Neuronal stem cell (in vitro differentiated cells): ENCODE measurements at regions not wholly inside any gene's neighbourhood (a gene's known extent, or its start where the extent isn't known, plus 50 kb on each side); places are given as distances from the start of the nearest gene placed in this dataset.
"Not testable (repeated sequence)": the region's sequence is repeated elsewhere in the genome, so short reads cannot be mapped to it uniquely, and the experiment has no call there.

Experiments used
- DNase-seq: peaks from one replicate; pipeline ENCODE4 v3.0.0-alpha.2; 2013; ENCODE audit warnings: low spot score
- H2AFZ ChIP-seq: one replicate; pipeline ENCODE4 v1.6.1; 2013; ENCODE audit warnings: mild to moderate bottlenecking, low read length, inconsistent platforms
- H2AK5ac ChIP-seq: 2 replicates; pipeline ENCODE4 v1.6.1; 2013; ENCODE audit warnings: low read depth, mild to moderate bottlenecking, inconsistent platforms, low read length, moderate library complexity, mixed read lengths
- H2BK120ac ChIP-seq: 2 replicates; pipeline ENCODE4 v1.6.1; 2013; ENCODE audit warnings: low read depth, mild to moderate bottlenecking, inconsistent platforms, low read length, moderate library complexity, mixed read lengths
- H2BK12ac ChIP-seq: one replicate; pipeline ENCODE4 v1.6.1; 2013; ENCODE audit warnings: low read length, inconsistent platforms
- H2BK15ac ChIP-seq: 2 replicates; pipeline ENCODE4 v1.6.1; 2013; ENCODE audit warnings: mild to moderate bottlenecking, low read length, inconsistent platforms, mixed read lengths
- H2BK5ac ChIP-seq: one replicate; pipeline ENCODE4 v1.6.1; 2013; ENCODE audit warnings: inconsistent platforms, mild to moderate bottlenecking, low read length, moderate library complexity
- H3K14ac ChIP-seq: one replicate; pipeline ENCODE4 v1.6.1; 2013; ENCODE audit warnings: low read length, inconsistent platforms
- H3K18ac ChIP-seq: 2 replicates; pipeline ENCODE4 v1.6.1; 2013; ENCODE audit warnings: low read length, inconsistent platforms
- H3K23ac ChIP-seq: 2 replicates; pipeline ENCODE4 v1.6.1; 2013; ENCODE audit warnings: low read depth, mild to moderate bottlenecking, mixed read lengths, low read length, inconsistent platforms; ENCODE audit not compliant: poor library complexity
- H3K27ac ChIP-seq: replicated peaks from 3 replicates; pipeline ENCODE4 v1.5.1; 2013; ENCODE audit warnings: low read length, inconsistent platforms
- H3K27me3 ChIP-seq, 3 experiments: 2 replicates each; pipeline ENCODE4 v1.6.1; 2013; ENCODE audit warnings: low read length in 3 of 3, mild to moderate bottlenecking in 2 of 3, inconsistent platforms in 1 of 3, low read depth in 1 of 3, mixed read lengths in 1 of 3, moderate library complexity in 1 of 3; ENCODE audit not compliant: control insufficient read depth in 3 of 3, insufficient read depth in 3 of 3
- H3K36me3 ChIP-seq, 2 donors: replicated peaks in 1 of 2; 2 replicates each; pipeline ENCODE4 v1.6.1; 2013; ENCODE audit warnings: low read length in 2 of 2; ENCODE audit not compliant: control insufficient read depth in 2 of 2, insufficient read depth in 2 of 2
- H3K4ac ChIP-seq: 2 replicates; pipeline ENCODE4 v1.6.1; 2013; ENCODE audit warnings: inconsistent platforms, mild to moderate bottlenecking, low read length, moderate library complexity
- H3K4me1 ChIP-seq, 2 donors: 1 replicate in 1 of 2; 2 replicates in 1 of 2; pipeline ENCODE4 v1.6.1; 2013; ENCODE audit warnings: low read length in 2 of 2, low read depth in 1 of 2; ENCODE audit not compliant: control insufficient read depth in 2 of 2, insufficient read depth in 1 of 2
- H3K4me2 ChIP-seq: one replicate; pipeline ENCODE4 v1.6.1; 2013; ENCODE audit warnings: mild to moderate bottlenecking, low read length, inconsistent platforms; ENCODE audit not compliant: insufficient read depth, poor library complexity, severe bottlenecking
- H3K4me3 ChIP-seq, 2 donors: 2 replicates each; pipeline ENCODE4 v1.5.1; 2013; ENCODE audit warnings: low read length in 2 of 2, mild to moderate bottlenecking in 2 of 2, inconsistent platforms in 1 of 2, moderate library complexity in 1 of 2
- H3K79me1 ChIP-seq: one replicate; pipeline ENCODE4 v1.6.1; 2013; ENCODE audit warnings: low read depth, mild to moderate bottlenecking, inconsistent platforms, low read length, moderate library complexity
- H3K9ac ChIP-seq: one replicate; pipeline ENCODE4 v1.6.1; 2013; ENCODE audit warnings: mild to moderate bottlenecking, low read depth, low read length, inconsistent platforms; ENCODE audit not compliant: poor library complexity
- H3K9me3 ChIP-seq, 2 donors: replicated peaks in 1 of 2; 2 replicates each; pipeline versions ENCODE3 to v1.6.1; 2013; ENCODE audit warnings: low read length in 2 of 2, mild to moderate bottlenecking in 2 of 2, inconsistent platforms in 1 of 2, low read depth in 1 of 2, mixed read lengths in 1 of 2, moderate library complexity in 1 of 2; ENCODE audit not compliant: control insufficient read depth in 2 of 2, insufficient read depth in 1 of 2
- H4K8ac ChIP-seq: one replicate; pipeline ENCODE4 v1.6.1; 2013; ENCODE audit warnings: low read depth, mild to moderate bottlenecking, inconsistent platforms, low read length, moderate library complexity
- H4K91ac ChIP-seq: one replicate; pipeline ENCODE4 v1.6.1; 2013; ENCODE audit warnings: low read length, low read depth, mild to moderate bottlenecking, inconsistent platforms; ENCODE audit not compliant: poor library complexity
- WGBS, 2 donors: extraction: QIAGEN DNeasy Blood & Tissue Kit; methylation state at CpG; one replicate each; pipeline ENCODE4 v1.1.7; 2013; ENCODE audit warnings: missing lambda C conversion rate in 2 of 2, mixed read lengths in 1 of 2; ENCODE audit not compliant: insufficient read length in 2 of 2, insufficient replicate concordance in 1 of 2; ENCODE audit errors: extremely low coverage in 2 of 2; 5-methylcytosine and 5-hydroxymethylcytosine counted together

DNA sequence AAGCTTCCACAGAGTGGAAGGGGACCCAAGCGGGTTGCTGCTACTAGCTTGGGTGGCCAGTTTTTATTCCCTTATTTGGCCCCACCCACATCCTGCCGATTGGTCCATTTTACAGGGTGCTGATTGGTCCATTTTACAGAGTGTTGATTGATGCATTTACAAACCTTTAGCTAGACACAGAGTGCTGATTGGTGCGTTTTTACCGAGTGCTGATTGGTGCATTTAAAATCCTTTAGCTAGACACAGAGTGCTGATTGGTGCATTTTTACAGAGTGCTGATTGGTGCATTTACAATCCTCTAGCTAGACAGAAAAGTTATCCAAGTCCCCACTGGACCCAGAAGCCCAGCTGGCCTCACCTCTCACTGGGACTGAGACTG lies 187.0 kb upstream of the KCNMB2 start:
- H2AFZ ChIP-seq, H2BK120ac ChIP-seq, H2BK5ac ChIP-seq, H2BK12ac ChIP-seq, H3K23ac ChIP-seq, H3K9me3 ChIP-seq, H3K36me3 ChIP-seq, H3K27ac ChIP-seq, H3K18ac ChIP-seq, H2BK15ac ChIP-seq, DNase-seq, H3K4me3 ChIP-seq, H3K79me1 ChIP-seq, H3K4me2 ChIP-seq, H3K9ac ChIP-seq, H2AK5ac ChIP-seq, H4K8ac ChIP-seq, H4K91ac ChIP-seq, H3K4ac ChIP-seq, H3K27me3 ChIP-seq, H3K14ac ChIP-seq: not testable (repeated sequence)
- H3K4me1 ChIP-seq = peaks cover 0 to 12% of the 10 kb centered on the region in 2 donors
- WGBS, 2 donors = no CpG with 5 or more reads among the region's 4 CpGs

DNA sequence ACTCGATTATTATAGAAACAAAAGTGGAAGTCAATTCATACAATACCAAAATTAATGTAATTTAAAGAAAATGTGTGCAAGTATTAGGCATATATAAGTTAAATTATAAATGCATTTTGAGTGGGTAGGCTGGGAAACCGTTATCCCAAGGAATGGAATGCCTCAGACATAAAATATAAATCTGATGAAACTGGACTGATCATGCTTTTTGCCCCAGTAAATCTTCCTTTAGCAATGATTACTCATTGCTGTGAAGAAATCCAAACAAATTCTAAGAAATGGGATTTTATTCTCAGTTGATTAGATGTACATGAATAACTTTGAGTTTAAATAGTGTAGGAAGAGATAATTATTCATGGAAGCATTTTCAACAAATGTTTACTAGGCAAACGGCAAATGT lies 185.5 kb upstream of the KCNMB2 start:
- H3K4me2 ChIP-seq = no peak overlapping the region
- H3K4ac ChIP-seq = no peak overlapping the region
- no peak overlapping the region for H3K4me3 ChIP-seq
- no peak overlapping the region for H2AFZ ChIP-seq
- H3K18ac ChIP-seq = no peak overlapping the region
- no peak overlapping the region for H4K8ac ChIP-seq
- H3K4me1 ChIP-seq = peaks cover 0 to 12% of the 10 kb centered on the region in 2 donors
- no peak for DNase-seq
- H3K27me3 ChIP-seq = no peaks in the 10 kb centered on the region
- H2BK12ac ChIP-seq = no peak overlapping the region
- H3K27ac ChIP-seq = no peak overlapping the region
- H3K9ac ChIP-seq = no peak overlapping the region
- H2BK15ac ChIP-seq = no peak overlapping the region
- no peak overlapping the region for H2BK120ac ChIP-seq
- H2BK5ac ChIP-seq = no peak overlapping the region
- H3K23ac ChIP-seq = no peak overlapping the region
- no CpG with 5 or more reads among the region's 3 CpGs for WGBS, 2 donors
- H3K9me3 ChIP-seq = peaks cover 0 to 4% of the 10 kb centered on the region in 2 donors
- H3K36me3 ChIP-seq = no peaks in the 10 kb centered on the region
- no peak overlapping the region for H3K14ac ChIP-seq
- H3K79me1 ChIP-seq = no peaks in the 10 kb centered on the region
- H2AK5ac ChIP-seq = no peak overlapping the region
- no peak overlapping the region for H4K91ac ChIP-seq

- Histone ChIP-seq H3K9me3 (peaks cover 0 to 8% of the 10 kb centered on the region in 2 donors), H2BK5ac (no peak overlapping the region), H2BK12ac (no peak overlapping the region), H2BK15ac (no peak overlapping the region), H3K14ac (no peak overlapping the region), H3K27ac (no peak overlapping the region), H3K4me1 (peaks cover 0 to 12% of the 10 kb centered on the region in 2 donors), H3K9ac (no peak overlapping the region), H3K79me1 (no peaks in the 10 kb centered on the region), H4K91ac (no peak overlapping the region), H3K4ac (no peak overlapping the region), H3K4me2 (no peak overlapping the region), H3K27me3 (no peaks in the 10 kb centered on the region), H3K18ac (no peak overlapping the region), H3K23ac (no peak overlapping the region), H2AK5ac (no peak overlapping the region), H3K4me3 (no peak overlapping the region), H2BK120ac (no peak overlapping the region), H4K8ac (no peak overlapping the region), H3K36me3 (no peaks in the 10 kb centered on the region), H2AFZ (peak overlapping the region; percentile 31)
- no CpG with 5 or more reads among the region's 3 CpGs for WGBS, 2 donors
- DNase-seq = peak; percentile 27
These were observed 183.8 kb upstream of the KCNMB2 start for GRCh38 chr3:178352326-178353005.

DNA sequence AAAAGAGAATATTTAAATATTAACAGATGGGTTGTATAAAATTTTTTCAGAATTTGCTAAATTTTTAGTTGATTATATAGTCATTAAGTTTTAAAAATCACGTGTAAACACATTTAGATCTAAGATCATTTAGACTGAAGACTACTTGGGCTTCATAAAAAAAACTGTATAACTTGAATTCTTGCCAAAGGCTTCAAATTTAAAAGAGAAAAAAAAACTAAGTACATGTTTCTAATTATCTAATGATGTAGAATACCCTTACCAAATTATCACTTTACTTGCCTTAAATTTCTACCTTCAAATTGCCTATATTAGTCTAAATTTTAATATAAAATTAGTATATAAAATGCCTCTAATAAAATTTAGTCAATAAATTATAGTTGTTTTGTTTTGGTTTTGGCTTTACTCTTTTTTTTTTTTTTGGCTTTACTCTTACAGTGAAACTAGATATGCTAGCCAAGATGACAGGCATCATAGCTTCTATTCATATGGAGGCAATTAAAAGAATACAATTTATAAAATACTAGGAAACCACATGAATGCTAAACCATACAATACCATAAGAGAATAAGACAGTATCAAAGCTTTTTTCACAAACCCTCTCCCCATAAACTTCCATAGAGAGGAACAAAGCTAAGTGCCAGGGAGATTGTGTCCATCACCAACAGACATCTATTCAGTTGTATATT lies 183.1 kb upstream of the KCNMB2 start:
- peaks cover 0 to 12% of the 10 kb centered on the region in 2 donors for H3K4me1 ChIP-seq
- H4K91ac ChIP-seq = no peak overlapping the region
- no peak overlapping the region for H2BK15ac ChIP-seq
- no peak overlapping the region for H3K4ac ChIP-seq
- H3K23ac ChIP-seq = no peak overlapping the region
- H2BK5ac ChIP-seq = no peak overlapping the region
- no CpG with 5 or more reads among the region's 1 CpG for WGBS, 2 donors
- no peak overlapping the region for H3K4me2 ChIP-seq
- H3K79me1 ChIP-seq = no peaks in the 10 kb centered on the region
- H3K27ac ChIP-seq = no peak overlapping the region
- no peaks in the 10 kb centered on the region for H3K36me3 ChIP-seq
- H2AK5ac ChIP-seq = no peak overlapping the region
- H3K4me3 ChIP-seq = no peak overlapping the region
- DNase-seq = no peak
- H2AFZ ChIP-seq = no peak overlapping the region
- no peak overlapping the region for H3K18ac ChIP-seq
- no peak overlapping the region for H4K8ac ChIP-seq
- no peaks in the 10 kb centered on the region for H3K27me3 ChIP-seq
- no peak overlapping the region for H3K14ac ChIP-seq
- no peak overlapping the region for H3K9ac ChIP-seq
- H2BK12ac ChIP-seq = no peak overlapping the region
- H3K9me3 ChIP-seq = peaks cover 0 to 8% of the 10 kb centered on the region in 2 donors
- no peak overlapping the region for H2BK120ac ChIP-seq
